GM19324 (cell line): ENCODE measurements at regions not wholly inside any gene's neighbourhood (a gene's known extent, or its start where the extent isn't known, plus 50 kb on each side); places are given as distances from the start of the nearest gene placed in this dataset.

ENCODE experiments used
- ATAC-seq: cut with Tn5 transposase; IDR thresholded peaks from one replicate; pipeline ENCODE4 v1.9.1; 2021; ENCODE audit warnings: mild to moderate bottlenecking, moderate library complexity; ENCODE audit not compliant: unreplicated experiment, low FRiP score

DNA sequence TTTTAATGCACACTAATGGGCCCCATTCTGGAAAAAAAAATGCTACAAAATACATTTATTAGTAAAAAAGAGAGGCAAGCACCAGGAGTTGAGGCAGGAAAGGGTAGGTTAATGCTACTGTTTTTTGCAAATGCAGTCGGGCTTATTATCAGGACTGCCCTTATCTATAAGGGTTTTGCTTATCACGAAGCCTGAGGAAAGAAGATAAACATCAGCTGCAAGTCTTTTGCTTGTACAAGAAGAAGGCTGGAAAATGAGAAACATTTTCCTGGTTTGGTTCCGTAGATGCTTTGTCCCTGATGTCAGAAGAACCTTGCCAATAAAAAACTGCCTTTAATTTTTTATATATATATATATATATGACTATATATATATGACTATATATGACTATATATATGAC lies 189.3 kb upstream of the VGLL2 start:
- ATAC-seq: no peak

GRCh38 chr6:117077300-117077699 lies 188.1 kb upstream of the VGLL2 start:
- no peak for ATAC-seq

GRCh38 chr6:117078624-117079023 lies 186.7 kb upstream of the VGLL2 start:
- ATAC-seq: no peak

DNA sequence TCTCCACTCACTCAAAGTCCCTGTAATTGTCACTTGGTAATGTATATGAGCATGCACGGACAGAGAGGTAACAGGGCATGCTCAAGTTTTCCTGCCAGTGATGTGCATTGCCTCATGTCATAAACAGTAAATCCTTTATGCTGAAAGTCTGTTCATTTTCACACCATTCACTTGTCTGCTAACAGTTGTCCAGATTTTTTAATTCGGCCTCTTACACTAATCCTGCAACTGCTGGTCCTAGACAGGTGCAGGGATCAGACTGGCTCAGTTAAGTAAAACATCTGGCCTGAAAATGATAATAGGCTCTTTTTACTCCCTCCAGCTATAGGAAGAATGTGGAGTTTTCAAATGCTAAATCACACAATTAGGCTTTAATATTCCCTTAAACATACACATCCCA lies 185.4 kb upstream of the VGLL2 start:
- no peak for ATAC-seq

DNA sequence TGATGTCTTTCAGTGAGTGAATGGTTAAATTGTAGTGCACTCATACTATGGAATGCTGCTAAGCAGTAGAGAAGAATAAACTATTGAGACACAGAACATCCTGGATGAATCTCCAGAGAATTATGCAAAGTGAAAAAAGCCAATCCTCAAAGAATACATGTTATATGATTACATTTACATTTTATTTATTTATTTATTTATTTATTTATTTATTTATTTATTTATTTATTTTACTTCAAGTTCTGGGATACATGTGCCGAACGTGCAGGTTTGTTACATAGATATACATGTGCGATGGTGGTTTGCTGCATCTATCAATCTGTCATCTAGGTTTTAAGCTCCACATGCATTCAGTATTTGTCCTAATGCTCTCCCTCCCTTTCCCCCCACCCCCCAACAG lies 175.8 kb upstream of the VGLL2 start:
- ATAC-seq: no peak

- no peak for ATAC-seq
Observed at GRCh38 chr6:117110146-117110545, 155.2 kb upstream of the VGLL2 start.

- ATAC-seq: no peak
Observed at GRCh38 chr6:117110737-117111136, 154.6 kb upstream of the VGLL2 start.

DNA sequence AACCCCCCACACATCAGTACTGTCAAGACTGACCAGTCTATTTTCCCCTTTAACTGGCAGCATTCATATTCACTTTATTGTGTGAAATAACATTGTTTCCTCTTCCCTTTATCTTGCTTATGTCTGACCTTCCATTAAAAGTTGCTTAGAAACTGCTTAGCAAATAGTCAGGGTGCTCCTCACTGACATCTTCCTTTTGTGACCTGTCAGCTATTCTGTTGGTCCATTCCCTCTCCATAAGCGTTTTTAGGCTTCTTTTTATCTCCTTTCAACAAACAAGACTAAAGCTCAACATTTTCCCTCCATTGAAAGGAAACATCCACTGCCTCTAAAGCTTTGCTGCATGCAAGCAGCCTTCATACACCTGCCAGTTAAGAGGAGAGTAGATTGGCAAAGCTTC lies 147.7 kb upstream of the VGLL2 start:
- no peak for ATAC-seq

DNA sequence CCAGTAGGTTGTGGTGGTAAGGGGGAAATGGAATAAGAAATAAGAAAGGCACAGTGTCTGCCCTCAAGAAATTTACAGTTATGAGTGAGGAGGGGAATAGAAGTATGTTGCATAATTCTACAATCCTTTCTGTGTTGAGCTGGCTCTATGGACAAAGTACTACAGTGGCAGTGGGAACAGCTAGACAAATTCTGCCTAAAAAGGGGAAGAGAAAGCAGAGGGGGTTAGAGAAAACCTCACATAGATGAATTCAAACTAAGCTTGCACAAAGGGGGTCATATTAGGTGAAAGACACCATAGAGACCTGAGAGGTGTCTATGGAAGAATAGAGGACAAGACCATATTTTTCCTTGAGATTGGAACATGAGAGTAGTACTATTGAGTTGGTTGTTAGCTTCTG lies 146.9 kb upstream of the VGLL2 start:
- ATAC-seq: no peak

DNA sequence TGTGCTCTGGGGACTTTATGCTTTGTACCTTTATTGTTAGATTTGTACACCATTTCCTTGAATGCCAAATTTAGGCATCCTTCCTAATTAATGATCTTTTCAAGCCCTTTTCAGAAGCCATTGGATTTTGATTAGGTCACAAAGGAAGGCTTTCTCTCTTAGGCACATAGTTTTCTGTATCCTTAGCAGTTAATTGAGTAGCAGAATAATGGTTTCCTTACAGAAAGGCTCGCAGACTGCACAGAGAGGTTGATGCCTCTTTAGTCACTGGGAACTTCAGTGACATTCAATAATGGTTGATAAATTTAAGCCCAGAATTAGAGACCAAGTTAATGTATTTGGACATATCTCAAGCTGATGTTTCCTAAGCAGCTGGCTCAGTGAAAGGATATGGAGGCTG lies 139.1 kb upstream of the VGLL2 start:
- ATAC-seq: no peak

- no peak for ATAC-seq
Observed at GRCh38 chr6:117128052-117128451, 137.3 kb upstream of the VGLL2 start.

DNA sequence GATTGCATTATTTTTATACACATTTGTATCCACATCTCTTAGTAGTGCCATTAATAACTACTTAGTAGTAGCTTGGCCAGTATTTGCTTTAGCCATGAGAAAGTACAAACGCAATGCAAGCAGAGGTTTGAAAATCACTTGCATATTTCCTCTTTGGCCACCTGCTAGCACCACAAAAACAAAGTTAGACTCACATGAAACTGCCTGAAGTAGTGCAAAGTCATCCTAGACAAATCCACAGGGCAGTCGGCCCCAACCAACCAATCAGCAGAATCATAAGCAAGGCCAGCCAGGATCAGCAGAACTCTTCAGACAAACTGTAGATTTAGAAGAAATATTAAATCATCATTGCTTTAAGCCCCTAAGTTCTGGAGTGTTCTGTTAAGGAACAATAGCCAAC lies 135.2 kb upstream of the VGLL2 start:
- ATAC-seq: no peak

DNA sequence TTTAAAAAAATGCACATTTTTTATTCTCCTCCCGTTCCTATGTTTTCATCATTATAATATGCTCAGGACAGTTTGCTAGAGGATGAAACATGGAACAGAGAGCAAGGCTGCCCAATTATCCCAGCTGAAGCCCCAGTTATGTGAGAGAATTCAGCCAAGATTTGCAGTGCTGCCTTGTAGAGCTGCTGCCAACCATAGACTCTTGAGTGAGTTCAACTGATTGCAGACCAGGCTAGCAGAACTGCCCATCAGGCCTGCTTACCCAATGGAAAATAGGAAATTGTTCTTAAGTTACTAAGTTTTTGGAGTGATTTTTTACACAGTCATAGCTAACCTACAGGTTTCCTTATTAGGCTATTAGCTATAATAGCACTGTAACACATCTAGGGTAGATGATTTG lies 128.7 kb upstream of the VGLL2 start:
- ATAC-seq: no peak

- ATAC-seq: no peak
Observed at GRCh38 chr6:117137711-117138110, 127.6 kb upstream of the VGLL2 start.

GRCh38 chr6:117138425-117138824 lies 126.9 kb upstream of the VGLL2 start:
- ATAC-seq: no peak

DNA sequence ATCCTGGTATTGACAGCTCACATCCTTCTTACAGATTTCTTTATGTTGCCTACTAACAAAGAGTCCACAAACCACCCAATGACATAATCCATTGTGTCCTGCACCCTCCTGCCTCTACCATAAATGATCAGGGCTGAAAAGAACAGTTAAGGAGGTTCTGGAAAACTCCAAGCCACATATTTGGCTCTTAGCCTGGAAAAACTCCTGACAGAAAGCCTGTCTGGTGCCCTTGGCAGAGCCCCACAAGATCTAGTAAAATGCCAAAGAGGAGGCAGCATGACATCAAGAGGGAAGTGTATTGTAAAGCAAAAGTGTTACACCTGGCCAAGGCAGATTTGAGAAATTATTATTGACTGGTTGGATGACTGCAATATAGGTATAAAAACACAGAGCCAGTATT lies 126.4 kb upstream of the VGLL2 start:
- ATAC-seq: no peak

GRCh38 chr6:117142142-117142541 lies 123.2 kb upstream of the VGLL2 start:
- no peak for ATAC-seq

GRCh38 chr6:117142995-117143394 lies 122.4 kb upstream of the VGLL2 start:
- ATAC-seq: no peak

DNA sequence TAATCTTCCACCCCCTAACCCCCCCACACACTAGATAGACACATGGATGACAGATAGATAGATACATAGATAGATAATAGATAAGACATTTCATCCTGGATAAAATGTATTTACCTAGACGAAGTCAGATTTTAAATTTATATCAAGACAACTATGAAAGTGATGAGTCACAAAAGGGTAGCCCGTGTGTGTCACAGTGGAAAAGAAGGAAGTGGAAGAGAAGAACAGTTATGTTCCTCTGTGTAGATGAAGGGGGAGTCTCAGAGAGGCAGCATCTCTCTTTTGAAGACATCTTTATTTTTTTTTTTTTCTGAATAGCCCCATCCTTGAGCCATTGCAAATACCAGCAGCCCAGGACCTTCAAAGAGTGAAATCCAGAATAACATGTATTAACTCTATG lies 121.7 kb upstream of the VGLL2 start:
- ATAC-seq: no peak

- ATAC-seq: no peak
Observed at GRCh38 chr6:117145940-117146339, 119.4 kb upstream of the VGLL2 start.

- ATAC-seq: no peak
Observed at GRCh38 chr6:117149324-117149723, 116.0 kb upstream of the VGLL2 start.

DNA sequence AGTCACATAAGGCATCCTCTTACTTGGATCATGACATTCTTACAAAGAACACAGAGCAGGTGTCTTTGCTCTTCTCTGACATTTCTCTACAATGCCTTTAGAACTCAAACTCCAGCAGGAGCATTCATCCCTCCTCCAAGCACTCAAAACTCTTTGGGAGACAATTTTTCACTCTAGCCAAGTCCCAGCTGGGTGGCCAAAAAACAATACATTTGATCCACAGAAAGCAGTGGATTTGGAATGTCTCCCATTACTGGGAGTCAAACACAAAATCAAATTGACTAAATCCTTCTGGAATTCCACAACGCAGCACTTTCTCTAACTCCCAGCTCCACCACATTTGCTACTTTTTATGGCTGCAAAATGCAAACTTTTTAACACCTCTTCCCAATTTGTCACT lies 108.6 kb upstream of the VGLL2 start:
- no peak for ATAC-seq

DNA sequence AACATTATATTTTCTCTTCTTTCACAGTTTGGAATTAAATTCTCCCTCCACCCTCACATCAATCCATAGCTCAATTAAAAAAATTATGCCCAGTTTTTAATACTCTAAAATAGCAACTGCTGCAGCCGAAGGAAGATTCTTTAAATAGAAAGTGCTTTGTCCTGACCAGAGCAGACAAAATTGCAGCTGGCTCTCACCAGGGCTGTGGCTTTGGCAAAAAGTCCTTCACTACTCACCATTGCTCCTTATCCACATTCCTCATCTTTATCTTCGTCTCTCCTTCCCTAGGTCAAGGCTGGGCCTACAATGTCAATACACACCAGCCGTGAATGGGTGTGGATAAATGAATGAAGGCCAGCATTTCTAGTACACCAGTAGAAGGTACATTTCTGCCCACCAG lies 107.9 kb upstream of the VGLL2 start:
- ATAC-seq: no peak
